HG02970 (cell line): ENCODE measurements at regions not wholly inside any gene's neighbourhood (a gene's known extent, or its start where the extent isn't known, plus 50 kb on each side); places are given as distances from the start of the nearest gene placed in this dataset.
"Not testable (repeated sequence)": the region's sequence is repeated elsewhere in the genome, so short reads cannot be mapped to it uniquely, and the experiment has no call there.

Experiments
- ATAC-seq: cut with Tn5 transposase; IDR thresholded peaks from one replicate; pipeline ENCODE4 v1.9.1; 2021; ENCODE audit warnings: mild to moderate bottlenecking, moderate library complexity, moderate number of reproducible peaks; ENCODE audit not compliant: unreplicated experiment, low FRiP score

GRCh38 chr18:11391661-11392060 lies 217.7 kb upstream of the SLC35G4 start:
- ATAC-seq: no peak

DNA sequence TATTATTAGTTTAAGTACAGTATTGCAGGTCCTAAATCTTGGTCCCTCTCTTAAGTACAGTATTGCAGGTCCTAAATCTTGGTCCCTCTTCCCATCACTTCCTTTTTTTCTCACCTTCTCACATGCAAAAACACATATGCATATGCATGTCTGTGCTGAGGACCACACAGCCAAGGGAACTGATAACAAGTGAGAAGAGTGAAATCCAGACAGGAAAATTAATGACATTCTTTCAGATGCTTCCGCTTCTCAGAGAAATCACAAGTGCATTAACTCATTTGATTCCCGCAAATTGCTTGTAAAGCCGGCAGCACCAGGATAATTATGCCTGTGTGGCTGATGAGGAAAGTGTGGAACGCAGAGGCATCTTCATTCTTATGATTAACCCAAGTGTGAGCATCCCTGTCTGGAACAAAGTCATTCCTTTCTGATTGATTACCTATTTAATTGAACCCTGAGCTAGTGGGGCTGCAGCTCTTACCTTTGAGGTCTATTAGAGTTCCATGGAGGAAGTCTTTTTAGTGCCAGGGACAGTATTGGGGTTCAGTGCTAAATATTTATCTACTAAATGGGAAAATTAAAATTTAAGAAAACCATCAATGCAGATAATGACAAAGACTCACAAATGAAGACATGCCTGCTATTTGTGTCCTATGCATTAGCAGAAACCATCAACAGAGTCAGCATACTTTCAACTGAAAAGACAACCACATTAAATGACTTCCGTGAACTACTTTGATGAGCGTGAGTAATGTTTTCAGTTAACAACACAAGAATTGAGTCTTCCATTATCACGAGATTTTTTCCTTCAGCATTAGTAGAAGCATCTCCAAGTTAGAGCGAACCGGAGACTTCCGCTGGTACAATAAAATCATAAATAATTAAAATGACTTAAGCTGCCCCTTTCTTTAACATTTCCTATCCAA lies 220.4 kb upstream of the SLC35G4 start:
- ATAC-seq: no peak

DNA sequence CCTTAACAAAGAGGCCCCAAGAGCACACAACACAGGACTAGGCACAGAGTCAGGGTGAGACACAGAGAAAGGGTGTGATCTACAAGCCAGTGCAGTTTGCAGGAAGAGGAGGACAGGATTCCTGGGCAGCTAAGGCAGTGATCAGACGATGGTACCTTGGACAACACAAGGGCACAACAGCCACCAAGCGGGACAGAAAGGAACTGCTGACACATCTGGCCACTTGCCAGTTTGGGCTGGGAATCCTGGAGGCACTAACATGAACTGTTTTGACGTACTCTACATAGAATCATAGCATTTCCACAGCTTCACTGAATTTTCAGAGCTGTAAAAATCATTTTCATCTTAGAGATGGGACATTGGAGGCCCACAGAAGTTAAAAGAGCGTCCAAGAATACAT lies 221.5 kb upstream of the SLC35G4 start:
- ATAC-seq: no peak

DNA sequence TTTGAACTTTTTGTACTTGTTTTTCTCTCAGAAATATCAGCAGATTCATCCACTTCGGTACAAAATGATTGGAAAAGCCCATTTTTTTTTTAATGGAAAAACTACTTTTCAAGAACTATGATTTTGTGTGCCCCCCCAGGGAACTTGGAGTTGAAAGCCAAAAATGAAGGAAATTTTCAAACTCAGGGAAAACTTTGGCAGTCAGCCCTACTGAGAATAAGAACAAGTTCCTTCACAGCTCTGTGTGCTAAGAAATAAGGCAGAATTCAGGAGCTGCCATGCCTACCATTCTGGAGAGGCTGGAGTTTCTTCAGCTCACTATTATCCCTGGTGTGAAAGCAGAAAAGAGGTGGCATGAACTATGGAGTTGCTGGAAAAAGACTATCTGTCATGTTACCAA lies 226.0 kb upstream of the SLC35G4 start:
- ATAC-seq: no peak

DNA sequence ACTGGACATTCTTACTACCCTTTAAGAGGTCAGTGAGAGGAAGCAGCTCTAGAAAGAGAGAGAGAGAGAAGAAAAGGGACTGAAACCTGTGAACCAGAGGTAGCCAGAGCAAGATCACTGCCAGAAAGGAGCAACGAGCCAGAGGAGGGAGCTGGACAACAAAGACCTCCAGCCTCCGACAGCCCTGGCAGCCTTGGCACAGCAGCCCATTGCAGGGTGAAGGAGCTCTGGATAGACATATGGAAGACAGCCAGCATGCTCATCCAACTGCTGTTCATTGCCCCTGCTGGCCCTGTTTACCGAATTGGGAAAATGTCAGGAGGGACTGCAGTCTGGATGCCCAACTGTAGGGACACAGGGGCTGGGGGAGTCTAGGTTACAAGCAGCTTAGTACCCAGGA lies 228.4 kb upstream of the SLC35G4 start:
- no peak for ATAC-seq

GRCh38 chr18:11379660-11380059 lies 229.7 kb upstream of the SLC35G4 start:
- no peak for ATAC-seq

DNA sequence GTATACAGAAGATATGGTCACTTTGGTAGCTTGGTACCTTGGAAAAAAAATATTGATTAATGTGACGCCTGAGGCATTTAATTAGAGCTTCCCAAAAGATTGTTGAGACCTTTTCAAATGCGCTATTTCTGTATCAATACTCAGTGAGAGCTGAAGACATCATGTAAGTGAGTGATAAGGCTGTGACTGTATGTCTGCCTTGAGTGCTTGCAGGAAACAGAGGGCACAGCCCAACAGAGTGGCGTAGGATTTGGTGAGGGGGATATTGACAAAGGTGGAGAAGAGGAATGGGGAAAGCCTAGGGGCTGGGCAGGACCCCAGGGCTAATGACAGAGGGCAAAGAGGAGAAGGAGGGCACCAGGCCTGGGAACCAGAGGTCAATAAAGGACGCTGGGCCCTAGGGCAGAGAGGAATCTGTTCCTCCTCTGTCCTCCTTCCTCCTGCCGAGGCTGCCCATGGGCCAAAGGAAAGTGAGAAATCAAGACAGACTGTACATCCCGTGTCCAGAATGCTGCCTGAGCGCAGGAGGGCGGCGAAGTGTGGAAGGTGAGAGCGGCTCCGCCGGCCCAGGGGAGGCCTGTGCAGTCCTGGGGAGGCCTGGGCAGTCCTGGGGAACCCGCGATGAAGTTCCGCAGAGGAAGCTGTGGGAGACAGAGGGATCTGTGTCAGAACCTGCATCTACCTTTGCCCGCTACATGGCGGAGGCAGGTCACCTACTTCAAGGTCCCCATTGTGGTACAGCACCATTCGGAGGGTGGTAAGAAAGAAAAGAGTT lies 228.6 kb upstream of the PIEZO2 start:
- ATAC-seq: no peak

- no peak for ATAC-seq
These were observed 222.8 kb upstream of the PIEZO2 start for GRCh38 chr18:11372163-11372562.

DNA sequence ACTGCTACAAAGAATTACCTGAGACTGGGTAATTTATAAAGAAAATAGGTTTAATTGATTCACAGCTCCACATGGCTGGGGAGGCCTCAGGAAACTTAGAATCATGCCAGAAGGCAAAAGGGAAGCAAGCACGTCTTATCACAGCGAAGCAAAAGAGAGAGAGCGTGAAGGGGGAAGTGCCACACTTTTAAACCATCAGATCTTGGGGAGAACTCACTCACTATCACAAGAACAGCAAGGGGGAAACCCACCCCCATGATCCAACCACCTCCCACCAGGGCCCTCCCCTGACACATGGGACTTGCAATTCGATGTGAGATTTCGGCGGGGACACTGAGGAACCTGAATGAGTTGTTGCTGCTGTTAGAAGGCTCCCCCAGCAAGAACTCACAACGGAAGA lies 220.2 kb upstream of the PIEZO2 start:
- ATAC-seq: no peak

DNA sequence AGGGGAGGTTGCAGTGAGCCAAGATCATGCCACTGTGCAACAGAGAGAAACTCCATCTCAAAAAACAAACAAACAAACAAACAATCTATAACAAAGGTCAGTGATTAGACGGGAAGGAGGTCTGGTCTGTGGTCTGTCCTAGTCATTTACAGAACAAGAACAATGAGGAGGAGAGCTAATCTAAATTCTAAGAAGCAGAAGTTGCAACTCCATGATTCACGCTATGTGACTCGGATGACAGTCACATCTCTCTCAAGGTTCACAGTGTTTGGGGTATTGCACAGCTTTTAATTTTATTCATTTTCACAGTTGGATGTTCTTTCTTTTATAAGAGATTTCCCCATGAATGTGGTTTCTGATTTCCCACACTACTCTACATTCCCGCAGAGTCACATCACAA lies 218.7 kb upstream of the PIEZO2 start:
- no peak for ATAC-seq

- no peak for ATAC-seq
These were observed 218.0 kb upstream of the PIEZO2 start for GRCh38 chr18:11367351-11367750.

DNA sequence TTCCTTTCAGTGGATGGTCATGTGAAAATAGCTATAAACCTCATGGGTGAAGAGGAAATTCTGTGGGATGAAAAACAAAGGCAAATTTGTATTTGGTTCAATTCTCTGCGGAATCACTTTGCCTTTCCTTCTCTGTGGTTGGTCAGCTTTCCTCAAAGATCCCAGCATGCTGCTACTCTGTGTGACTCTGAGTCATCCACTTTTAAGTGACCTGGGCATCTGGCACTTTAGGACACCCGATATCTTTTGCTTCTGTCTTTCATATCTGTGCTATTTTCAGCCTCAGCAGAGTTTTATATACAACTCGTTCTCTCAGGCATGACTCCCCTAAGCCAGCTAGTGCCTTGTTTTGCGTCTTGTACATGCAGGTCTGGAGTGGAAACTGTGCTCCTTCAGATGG lies 217.0 kb upstream of the PIEZO2 start:
- ATAC-seq: no peak

DNA sequence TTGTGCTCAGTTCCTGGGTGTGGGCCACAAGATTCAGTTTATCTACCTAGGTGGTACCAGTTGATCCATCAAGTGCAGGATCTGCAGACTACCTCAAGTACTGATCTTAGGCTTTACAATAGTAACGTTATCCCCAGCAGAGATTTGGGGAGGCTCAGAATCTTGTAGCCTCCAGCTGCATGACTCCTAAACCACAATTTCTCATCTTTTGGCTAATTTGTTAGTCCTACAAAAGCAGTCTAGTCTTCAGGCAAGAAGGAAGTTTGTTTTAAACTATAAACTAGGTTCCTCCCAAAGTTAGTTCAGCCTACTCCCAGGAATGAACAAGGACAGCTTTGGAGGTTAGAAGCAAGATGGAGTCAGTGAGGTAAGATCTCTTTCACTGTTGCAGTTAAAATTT lies 213.5 kb upstream of the PIEZO2 start:
- ATAC-seq: no peak

- ATAC-seq: not testable (repeated sequence)
These were observed 212.5 kb upstream of the PIEZO2 start for GRCh38 chr18:11361862-11362261.

DNA sequence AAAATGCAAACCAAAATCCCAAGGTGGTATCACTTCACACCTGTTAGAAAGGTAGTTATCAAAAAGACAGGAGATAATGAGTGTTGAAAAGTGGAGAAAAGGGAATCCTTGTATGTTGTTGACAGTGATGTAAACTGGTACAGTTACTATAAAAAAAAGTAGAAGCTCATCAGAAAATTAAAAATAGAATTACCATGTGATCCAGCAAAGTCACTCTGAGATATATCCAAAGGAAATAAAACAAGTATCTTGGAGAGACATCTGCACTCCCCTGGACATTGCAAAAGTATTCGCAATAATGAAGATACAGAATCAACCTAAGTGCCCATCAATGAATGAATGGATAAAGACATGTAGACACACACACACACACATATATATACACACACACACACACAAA lies 208.3 kb upstream of the PIEZO2 start:
- ATAC-seq: no peak

- not testable (repeated sequence) for ATAC-seq
These were observed 195.2 kb upstream of the PIEZO2 start for GRCh38 chr18:11344576-11344975.

DNA sequence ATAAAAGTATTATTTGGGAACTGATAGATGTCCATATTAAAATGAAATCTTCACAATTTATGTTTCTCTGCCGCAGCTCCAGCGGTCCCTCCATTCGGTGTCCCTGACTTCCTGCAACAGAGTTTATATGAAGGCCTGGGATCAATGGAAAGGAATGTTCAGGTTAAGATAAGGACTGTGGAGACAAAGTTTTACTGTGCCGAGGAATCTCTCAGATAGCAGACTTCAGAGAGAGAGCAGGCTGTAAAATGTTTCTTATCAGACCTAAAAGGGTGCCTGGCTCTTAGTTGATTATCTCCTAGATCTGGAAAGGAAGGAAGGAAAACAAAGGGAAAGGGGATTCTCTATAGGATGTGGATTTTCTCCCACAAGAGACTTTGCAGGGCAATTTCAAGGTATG lies 193.7 kb upstream of the PIEZO2 start:
- no peak for ATAC-seq

GRCh38 chr18:11342115-11342514 lies 192.7 kb upstream of the PIEZO2 start:
- ATAC-seq: not testable (repeated sequence)

DNA sequence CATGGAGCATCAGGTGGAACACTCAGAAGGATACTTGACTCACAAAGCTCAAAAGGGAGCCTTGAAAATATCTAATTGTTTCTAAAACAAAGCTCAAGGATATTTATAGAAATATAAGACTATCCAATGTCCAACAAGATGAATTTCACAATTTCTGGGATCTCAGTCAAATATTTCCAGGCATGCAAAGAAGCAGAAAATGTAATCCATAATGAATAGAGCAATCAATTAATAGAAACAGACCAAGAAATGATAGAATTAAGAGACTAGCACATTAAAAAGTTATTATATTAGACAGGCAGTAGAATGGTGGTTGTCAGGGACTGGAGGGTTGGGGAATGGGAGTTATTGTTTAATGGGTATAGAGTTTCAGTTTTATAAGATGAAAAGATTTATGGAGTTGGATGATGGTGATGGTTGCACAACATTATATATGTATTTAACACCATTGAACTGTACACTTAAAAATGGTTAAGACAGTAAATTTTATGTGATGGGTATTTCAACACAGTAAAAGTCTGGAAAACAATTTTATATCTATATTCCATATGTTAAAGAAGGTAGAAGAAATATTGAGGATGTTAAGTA lies 189.9 kb upstream of the PIEZO2 start:
- ATAC-seq: no peak

DNA sequence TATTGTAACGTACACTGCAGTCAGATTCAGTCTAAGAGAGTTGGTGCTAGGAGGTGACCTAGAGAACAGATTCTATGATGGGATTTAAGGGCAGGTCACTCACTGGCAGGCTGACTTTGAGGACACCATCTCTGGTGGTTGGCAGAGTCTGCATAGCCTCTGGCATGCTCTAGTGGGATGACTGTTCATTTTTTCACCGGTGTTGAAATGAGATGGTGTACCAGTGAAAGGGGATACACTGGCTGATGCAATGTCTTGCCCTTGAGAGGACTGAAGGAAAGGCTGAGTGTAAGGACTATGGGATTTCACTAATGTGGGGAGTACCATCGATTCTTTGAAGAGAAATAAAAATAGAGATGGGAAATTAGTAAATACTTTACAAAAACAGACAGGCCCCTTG lies 186.9 kb upstream of the PIEZO2 start:
- no peak for ATAC-seq

GRCh38 chr18:11327391-11328009 lies 178.1 kb upstream of the PIEZO2 start:
- no peak for ATAC-seq
